Naive B cell (primary cell): ENCODE measurements at regions not wholly inside any gene's neighbourhood (a gene's known extent, or its start where the extent isn't known, plus 50 kb on each side); places are given as distances from the start of the nearest gene placed in this dataset.

Source experiments
- ATAC-seq, 2 donors: fragments of 150-1000 bp; cut with Tn5 transposase; 2 replicates each; pipeline ENCODE4 v1.10.0; 2021; ENCODE audit warnings: low read depth in 2 of 2, mild to moderate bottlenecking in 2 of 2, moderate library complexity in 2 of 2
- DNase-seq: peaks from one replicate; pipeline ENCODE4 v3.0.0; 2022
- H3K27ac Mint-ChIP-seq, 6 donors: one replicate each; pipeline ENCODE4 v1.8.0; 2020 to 2022; ENCODE audit warnings: mild to moderate bottlenecking in 6 of 6, mixed read lengths in 6 of 6, moderate library complexity in 5 of 6, inconsistent platforms in 2 of 6
- H3K27me3 Mint-ChIP-seq, 3 donors: one replicate each; pipeline ENCODE4 v1.8.0; 2021 to 2022; ENCODE audit warnings: mixed read lengths in 3 of 3, mild to moderate bottlenecking in 1 of 3
- H3K36me3 Mint-ChIP-seq, 2 donors: one replicate each; pipeline ENCODE4 v1.8.0; 2020 to 2022; ENCODE audit warnings: mixed read lengths in 2 of 2, inconsistent platforms in 1 of 2, mild to moderate bottlenecking in 1 of 2
- H3K4me1 Mint-ChIP-seq, 3 donors: one replicate each; pipeline ENCODE4 v1.8.0; 2020 to 2022; ENCODE audit warnings: mixed read lengths in 3 of 3, inconsistent platforms in 1 of 3, mild to moderate bottlenecking in 1 of 3, moderate library complexity in 1 of 3
- H3K4me3 Mint-ChIP-seq, 8 donors: one replicate each; pipeline ENCODE4 v1.8.0; 2020 to 2022; ENCODE audit warnings: mild to moderate bottlenecking in 8 of 8, mixed read lengths in 8 of 8, moderate library complexity in 8 of 8, inconsistent platforms in 2 of 8
- H3K9me3 Mint-ChIP-seq, 7 donors: one replicate each; pipeline ENCODE4 v1.8.0; 2020 to 2022; ENCODE audit warnings: mixed read lengths in 7 of 7, mild to moderate bottlenecking in 5 of 7, inconsistent platforms in 2 of 7, moderate library complexity in 1 of 7

DNA sequence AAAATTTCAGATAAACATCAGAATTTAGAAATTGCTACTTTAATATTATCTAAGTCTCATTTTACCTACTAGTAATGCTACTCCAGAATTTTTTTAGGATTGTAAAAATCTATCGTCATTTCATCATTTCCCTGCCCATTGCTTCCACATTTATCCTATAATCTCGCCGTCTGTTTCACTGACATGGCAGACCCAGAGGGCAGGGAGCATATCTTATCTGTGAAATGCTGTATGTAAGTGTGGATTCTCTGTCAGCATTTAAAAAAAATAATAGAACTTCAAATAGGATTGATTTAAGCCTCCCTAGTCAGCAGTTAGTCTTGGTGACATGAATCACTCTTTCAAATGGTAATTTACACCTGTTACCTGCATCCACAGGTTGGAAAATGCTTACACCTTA lies 314.4 kb downstream of the PCDH7 start:
- Mint-ChIP-seq H3K9me3 (peaks cover 0 to 5% (median 3%) of the 10 kb centered on the region in 7 donors), H3K4me1 (no peaks in the 10 kb centered on the region), H3K4me3 (no peak overlapping the region), H3K27ac (no peak overlapping the region), H3K27me3 (no peaks in the 10 kb centered on the region), H3K36me3 (no peaks in the 10 kb centered on the region)
- ATAC-seq (no peak), DNase-seq (no peak)

DNA sequence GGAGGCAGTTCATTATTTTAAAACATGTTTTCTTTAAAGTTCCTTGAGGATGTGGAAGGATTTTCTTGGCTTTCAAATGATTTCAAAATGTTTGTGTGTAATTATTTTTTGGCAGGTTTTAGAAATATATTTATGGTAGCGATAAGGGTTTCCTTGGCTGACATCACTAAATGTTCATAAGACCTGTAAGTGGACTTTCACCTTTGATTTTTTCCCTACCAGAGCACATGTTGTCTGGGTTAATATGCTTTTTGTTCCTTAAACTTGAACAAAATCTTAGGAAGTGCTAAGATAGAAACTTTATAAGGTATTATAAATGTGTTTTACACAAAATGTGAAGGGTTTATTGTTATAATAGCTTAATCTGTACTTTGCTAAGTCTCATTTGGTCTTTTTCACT lies 315.6 kb downstream of the PCDH7 start:
- H3K4me3 Mint-ChIP-seq, result no peak overlapping the region
- peaks cover 0 to 5% (median 2%) of the 10 kb centered on the region in 7 donors for H3K9me3 Mint-ChIP-seq

DNA sequence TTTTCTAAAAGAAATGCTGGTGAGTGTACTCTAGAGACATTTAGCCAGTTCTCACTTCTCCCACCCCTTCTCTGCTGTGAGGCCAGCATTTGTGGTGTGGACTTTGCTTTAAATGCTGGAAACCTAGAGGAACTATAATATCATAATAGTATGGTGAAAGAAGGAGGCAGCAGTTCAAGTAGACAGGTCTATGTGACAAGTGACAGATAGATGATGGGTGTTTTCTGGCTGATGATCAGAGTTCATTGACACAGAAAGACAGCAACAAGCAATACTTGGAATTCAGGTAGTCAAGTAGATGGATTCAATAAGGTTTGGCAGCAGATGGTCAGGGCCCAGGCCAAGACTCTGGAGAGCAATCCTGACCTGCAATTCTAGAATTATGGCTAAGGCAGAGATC lies 317.5 kb downstream of the PCDH7 start:
- ATAC-seq, result no peak
- Mint-ChIP-seq H3K27me3 (no peaks in the 10 kb centered on the region), H3K4me1 (no peaks in the 10 kb centered on the region), H3K4me3 (no peak overlapping the region), H3K36me3 (no peaks in the 10 kb centered on the region), H3K27ac (no peak overlapping the region), H3K9me3 (peaks cover 0 to 5% (median 2%) of the 10 kb centered on the region in 7 donors)
- no peak for DNase-seq

More for the DNA sequence above, 315.6 kb downstream of the PCDH7 start:
- H3K36me3 Mint-ChIP-seq, result no peaks in the 10 kb centered on the region
- DNase-seq (no peak), ATAC-seq (no peak)
- no peaks in the 10 kb centered on the region for H3K4me1 Mint-ChIP-seq
- no peaks in the 10 kb centered on the region for H3K27me3 Mint-ChIP-seq
- no peak overlapping the region for H3K27ac Mint-ChIP-seq

DNA sequence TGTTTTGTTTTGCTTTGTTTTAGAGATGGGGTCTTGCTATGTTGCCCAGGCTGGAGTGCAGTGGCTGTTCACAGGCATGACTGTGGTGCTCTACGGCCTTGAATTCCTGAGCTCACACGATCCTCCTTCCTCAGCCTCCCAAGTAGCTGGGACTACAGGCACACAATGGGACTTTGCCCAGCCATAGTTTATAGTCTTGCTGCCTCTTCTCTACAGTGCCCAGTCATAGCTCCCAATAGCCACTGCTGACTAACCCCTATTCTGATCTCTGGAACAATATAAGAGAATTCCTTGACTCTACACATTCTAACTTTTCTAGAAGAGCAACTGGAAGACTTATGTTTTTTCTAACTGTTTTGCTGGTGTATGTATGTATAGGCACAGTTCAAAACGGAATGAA lies 319.2 kb downstream of the PCDH7 start:
- Mint-ChIP-seq H3K4me1 (no peaks in the 10 kb centered on the region), H3K27me3 (no peaks in the 10 kb centered on the region), H3K27ac (no peak overlapping the region), H3K36me3 (no peaks in the 10 kb centered on the region), H3K9me3 (peaks cover 0 to 3% (median 0%) of the 10 kb centered on the region in 7 donors), H3K4me3 (no peak overlapping the region)
- DNase-seq (no peak), ATAC-seq (no peak)

DNA sequence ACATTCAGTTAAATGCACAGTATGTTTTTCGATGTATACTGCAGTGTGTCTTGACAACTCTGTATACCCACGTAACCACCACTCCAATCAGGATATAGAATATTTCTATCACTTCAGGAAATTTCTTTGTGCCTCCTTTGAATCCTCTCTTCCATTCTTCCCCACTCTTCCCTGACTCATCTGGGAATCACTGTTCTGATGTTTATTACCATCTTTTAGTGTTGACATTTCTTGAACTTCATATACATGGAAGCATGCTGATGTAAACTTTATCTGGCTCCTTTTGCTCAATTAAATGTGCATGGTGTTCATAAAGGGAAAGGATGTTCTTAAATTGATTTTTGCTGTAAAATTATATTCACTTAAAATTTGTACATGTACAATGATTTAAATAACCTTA lies 319.9 kb downstream of the PCDH7 start:
- Mint-ChIP-seq H3K9me3 (peaks cover 0 to 3% (median 0%) of the 10 kb centered on the region in 7 donors), H3K4me3 (no peak overlapping the region), H3K4me1 (no peaks in the 10 kb centered on the region), H3K36me3 (no peaks in the 10 kb centered on the region), H3K27ac (no peak overlapping the region), H3K27me3 (no peaks in the 10 kb centered on the region)
- ATAC-seq, result no peak
- no peak for DNase-seq

DNA sequence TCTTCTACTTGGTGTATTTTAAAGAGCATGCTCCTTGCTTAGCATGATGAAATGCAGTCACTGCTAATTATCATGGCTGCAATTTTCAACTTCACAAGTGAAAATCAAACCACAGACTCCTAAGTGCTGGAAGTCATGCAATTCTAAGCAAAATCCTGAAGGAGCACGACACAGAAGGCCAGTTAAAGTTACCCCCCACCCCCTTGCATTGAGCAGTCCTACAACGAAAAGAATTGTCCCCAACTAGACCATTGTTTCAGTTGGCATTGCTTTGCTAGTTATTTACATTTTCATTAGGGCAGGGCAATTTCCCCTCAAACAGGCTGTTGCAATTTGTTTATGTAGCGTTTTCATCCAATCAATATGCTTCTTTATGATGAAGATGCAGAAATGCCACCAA lies 321.2 kb downstream of the PCDH7 start:
- DNase-seq, result no peak
- Mint-ChIP-seq H3K27me3 (no peaks in the 10 kb centered on the region), H3K27ac (no peak overlapping the region), H3K36me3 (no peaks in the 10 kb centered on the region), H3K9me3 (peaks cover 0 to 3% (median 0%) of the 10 kb centered on the region in 7 donors), H3K4me1 (no peaks in the 10 kb centered on the region), H3K4me3 (no peak overlapping the region)
- no peak for ATAC-seq

DNA sequence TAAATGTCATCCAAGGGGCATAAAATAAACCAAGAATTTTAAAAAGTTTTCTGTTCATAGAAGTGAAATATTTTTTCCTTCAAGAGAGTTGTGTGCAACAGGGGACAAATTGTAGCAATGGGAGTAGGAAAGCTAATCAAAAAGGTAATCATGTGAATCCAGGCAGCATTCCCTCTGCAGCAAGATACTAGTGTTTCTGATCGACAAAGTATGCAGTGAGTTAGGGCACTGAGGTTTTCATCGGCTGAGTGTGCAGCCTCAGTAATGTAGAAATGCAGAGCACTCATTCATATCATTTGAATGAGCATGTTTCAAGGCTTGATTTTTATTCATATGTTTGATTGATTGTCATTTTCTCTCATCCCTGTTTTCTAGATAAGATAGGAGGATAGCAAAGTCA lies 321.7 kb downstream of the PCDH7 start:
- Mint-ChIP-seq H3K36me3 (no peaks in the 10 kb centered on the region), H3K27me3 (no peaks in the 10 kb centered on the region), H3K27ac (no peak overlapping the region), H3K4me1 (no peaks in the 10 kb centered on the region), H3K4me3 (no peak overlapping the region), H3K9me3 (peaks cover 0 to 2% (median 0%) of the 10 kb centered on the region in 7 donors)
- no peak for DNase-seq
- ATAC-seq, result no peak

DNA sequence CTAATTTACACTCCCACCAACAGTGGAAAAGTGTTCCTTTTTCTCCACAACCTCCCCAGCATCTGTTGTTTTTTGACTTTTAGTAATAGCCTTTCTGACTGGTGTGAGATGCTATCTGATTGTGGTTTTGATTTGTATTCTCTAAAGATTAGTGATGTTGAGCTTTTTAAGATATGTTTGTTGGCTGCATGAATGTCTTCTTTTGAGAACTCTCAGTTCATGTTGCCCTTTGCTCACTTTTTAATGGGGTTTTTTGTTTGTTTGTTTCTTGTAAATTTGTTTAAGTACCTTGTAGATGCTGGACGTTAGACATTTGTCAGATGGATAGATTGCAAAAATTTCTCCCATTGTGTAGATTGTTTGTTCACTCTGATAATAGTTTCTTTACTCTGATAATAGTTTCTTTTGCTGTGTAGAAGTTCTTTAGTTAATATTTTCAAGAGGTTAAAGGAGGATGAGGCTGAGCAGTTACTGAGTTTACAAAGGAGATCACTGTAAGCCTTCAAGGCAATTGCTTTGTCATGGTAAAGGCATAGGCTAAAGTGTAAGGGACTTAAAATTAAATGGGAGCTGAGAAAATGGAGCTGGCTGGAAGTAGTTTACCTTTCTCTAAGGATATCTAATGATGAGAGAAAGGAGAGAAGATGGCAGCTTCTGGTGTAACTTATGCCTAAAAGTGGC lies 323.4 kb downstream of the PCDH7 start:
- Mint-ChIP-seq H3K9me3 (peaks cover 0 to 2% (median 0%) of the 10 kb centered on the region in 7 donors), H3K27me3 (no peaks in the 10 kb centered on the region), H3K36me3 (no peaks in the 10 kb centered on the region), H3K4me1 (no peaks in the 10 kb centered on the region), H3K27ac (no peak overlapping the region), H3K4me3 (no peak overlapping the region)
- DNase-seq, result no peak
- ATAC-seq, result no peak

DNA sequence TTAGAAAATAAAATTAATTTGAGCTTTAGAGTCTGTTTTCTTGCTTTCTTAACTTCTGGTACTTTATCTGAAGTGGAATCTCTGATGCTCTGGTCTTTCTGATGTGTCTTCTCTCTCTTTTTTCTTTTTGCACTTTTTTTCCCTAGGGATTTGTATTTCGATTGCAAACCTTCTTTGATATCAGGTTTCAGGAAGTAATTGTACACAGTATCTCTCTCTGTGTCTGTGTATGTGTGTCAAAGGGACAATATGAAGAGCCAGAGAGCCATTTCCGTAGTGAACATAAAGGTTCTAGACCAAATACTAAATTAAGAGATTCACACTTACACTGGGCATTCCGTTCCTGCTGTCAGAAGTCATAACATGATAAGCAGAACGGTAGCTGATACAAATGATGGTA lies 325.0 kb downstream of the PCDH7 start:
- no peak overlapping the region for H3K4me3 Mint-ChIP-seq
- no peaks in the 10 kb centered on the region for H3K4me1 Mint-ChIP-seq
- no peak for DNase-seq
- no peaks in the 10 kb centered on the region for H3K36me3 Mint-ChIP-seq
- no peaks in the 10 kb centered on the region for H3K27me3 Mint-ChIP-seq
- no peak for ATAC-seq
- H3K27ac Mint-ChIP-seq, result no peak overlapping the region
- H3K9me3 Mint-ChIP-seq, result peaks cover 0 to 2% (median 0%) of the 10 kb centered on the region in 7 donors

DNA sequence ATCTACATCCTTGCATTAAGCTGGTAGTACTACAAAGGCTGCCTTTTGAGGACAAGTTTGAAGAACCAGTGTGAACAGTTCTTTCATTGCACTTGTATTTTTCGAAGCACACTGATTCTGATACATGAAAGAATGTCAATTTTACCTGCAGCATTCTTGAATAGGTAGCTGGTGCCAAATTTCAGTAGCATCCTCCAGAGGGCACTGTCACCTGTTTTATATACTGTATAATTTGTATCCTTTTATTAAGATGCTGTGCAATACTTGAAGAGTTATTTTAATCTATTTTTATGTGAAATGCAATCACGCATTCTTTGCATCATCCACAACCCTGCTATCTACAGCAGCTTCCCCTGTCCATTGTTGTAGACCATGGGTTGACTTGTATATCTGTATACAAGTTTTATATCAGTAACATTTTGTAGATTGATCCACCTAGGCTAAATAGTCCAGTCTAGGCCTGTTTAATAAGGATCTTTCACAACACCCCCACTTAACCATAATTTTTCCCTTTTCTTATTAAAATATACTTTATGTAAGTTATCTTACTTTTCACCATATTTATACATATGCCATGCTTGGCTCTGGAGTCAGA lies 325.7 kb downstream of the PCDH7 start:
- H3K9me3 Mint-ChIP-seq, result peaks cover 0 to 2% (median 0%) of the 10 kb centered on the region in 7 donors

DNA sequence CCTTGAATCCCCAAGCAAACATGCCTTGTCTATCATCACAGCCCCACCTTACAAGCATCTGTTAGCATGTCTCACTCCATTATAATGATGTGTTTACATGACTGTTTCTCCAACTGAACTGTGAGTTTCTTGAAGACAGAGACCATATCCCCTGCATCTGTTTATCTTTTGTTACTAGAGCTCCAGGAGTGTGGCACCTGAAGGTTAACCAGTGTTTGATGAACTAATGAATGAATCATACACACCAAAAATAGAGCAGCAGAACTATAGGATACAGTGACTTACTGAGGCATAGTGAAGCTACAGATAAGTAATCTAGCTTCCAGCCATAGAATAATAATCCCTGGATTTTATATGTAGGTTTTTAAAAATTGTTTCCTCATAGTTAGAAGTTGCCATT lies 331.0 kb downstream of the PCDH7 start:
- Mint-ChIP-seq H3K4me1 (no peaks in the 10 kb centered on the region), H3K9me3 (peaks cover 0 to 5% (median 1%) of the 10 kb centered on the region in 7 donors), H3K27ac (no peak overlapping the region), H3K36me3 (no peaks in the 10 kb centered on the region), H3K27me3 (no peaks in the 10 kb centered on the region), H3K4me3 (no peak overlapping the region)
- ATAC-seq (no peak), DNase-seq (no peak)

More for the DNA sequence above, 325.7 kb downstream of the PCDH7 start:
- Mint-ChIP-seq H3K4me1 (no peaks in the 10 kb centered on the region), H3K4me3 (no peak overlapping the region), H3K36me3 (no peaks in the 10 kb centered on the region), H3K27ac (no peak overlapping the region), H3K27me3 (no peaks in the 10 kb centered on the region)
- ATAC-seq (no peak), DNase-seq (no peak)

DNA sequence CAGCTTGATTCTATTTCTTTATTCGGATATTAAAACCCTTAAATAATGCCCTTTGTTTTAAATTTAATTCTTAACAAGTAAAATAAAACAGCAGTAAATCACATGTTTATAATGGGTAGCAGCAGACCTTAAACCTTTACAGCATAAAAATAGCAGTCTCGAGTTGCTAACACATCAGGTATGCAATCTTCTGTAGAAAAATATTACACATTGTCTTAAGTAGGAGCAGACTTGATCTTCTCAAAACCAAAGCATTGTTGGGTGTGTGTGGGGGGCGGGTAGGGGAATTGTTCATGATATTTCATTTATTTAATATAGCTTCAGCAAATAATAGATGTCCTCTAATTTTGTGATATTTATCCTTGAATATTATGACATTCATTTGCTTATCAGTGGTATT lies 331.4 kb downstream of the PCDH7 start:
- no peaks in the 10 kb centered on the region for H3K36me3 Mint-ChIP-seq
- ATAC-seq (no peak), DNase-seq (no peak)
- no peak overlapping the region for H3K4me3 Mint-ChIP-seq
- H3K9me3 Mint-ChIP-seq, result peaks cover 0 to 9% (median 4%) of the 10 kb centered on the region in 7 donors
- no peaks in the 10 kb centered on the region for H3K4me1 Mint-ChIP-seq
- H3K27me3 Mint-ChIP-seq, result no peaks in the 10 kb centered on the region
- H3K27ac Mint-ChIP-seq, result no peak overlapping the region

DNA sequence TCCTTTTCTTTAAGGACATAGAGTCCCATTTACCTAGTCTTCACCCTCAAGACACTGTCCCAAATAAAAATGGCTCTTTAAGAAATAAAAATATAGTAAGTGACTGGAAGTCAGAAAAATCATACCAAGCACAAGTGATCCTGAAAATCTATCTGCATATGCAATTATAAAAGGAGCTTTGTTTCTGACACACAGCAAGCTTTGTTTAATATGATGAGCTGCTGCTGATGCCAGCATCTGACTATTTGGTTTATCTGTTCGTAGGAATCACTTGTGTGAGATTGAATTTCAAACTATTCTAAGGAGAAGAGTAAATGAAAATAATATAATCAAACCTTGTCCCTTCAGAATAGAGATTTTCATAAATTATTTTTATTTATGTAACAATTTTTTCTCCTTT lies 332.4 kb downstream of the PCDH7 start:
- H3K9me3 Mint-ChIP-seq, result peaks cover 0 to 9% (median 4%) of the 10 kb centered on the region in 7 donors

DNA sequence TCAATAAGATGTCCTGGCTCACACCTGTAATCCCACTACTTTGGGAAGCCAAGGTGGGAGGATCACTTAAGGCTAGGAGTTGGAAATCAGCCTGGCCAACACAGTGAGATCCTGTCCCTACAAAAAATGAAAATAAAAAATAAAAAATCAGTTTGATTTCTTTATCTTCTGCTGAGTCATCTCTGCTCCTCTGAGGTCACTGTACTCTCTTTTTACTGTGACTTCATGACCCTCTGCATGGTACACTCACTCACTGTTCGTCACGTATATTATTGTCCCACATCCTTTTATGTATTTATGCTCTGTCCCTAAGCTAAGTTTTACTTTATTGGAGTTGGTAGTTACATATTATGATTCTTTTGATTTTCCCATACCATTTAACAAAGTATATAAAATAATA lies 333.3 kb downstream of the PCDH7 start:
- Mint-ChIP-seq H3K36me3 (no peaks in the 10 kb centered on the region), H3K9me3 (peaks cover 0 to 9% (median 4%) of the 10 kb centered on the region in 7 donors), H3K4me1 (no peaks in the 10 kb centered on the region), H3K27me3 (no peaks in the 10 kb centered on the region), H3K4me3 (no peak overlapping the region), H3K27ac (no peak overlapping the region)
- no peak for ATAC-seq
- DNase-seq, result no peak

More for the DNA sequence above, 332.4 kb downstream of the PCDH7 start:
- no peak overlapping the region for H3K4me3 Mint-ChIP-seq
- no peaks in the 10 kb centered on the region for H3K36me3 Mint-ChIP-seq
- no peak for DNase-seq
- H3K27me3 Mint-ChIP-seq, result no peaks in the 10 kb centered on the region
- H3K4me1 Mint-ChIP-seq, result no peaks in the 10 kb centered on the region
- no peak for ATAC-seq
- no peak overlapping the region for H3K27ac Mint-ChIP-seq
